Mononuclear cell (primary cell): ENCODE measurements at regions not wholly inside any gene's neighbourhood (a gene's known extent, or its start where the extent isn't known, plus 50 kb on each side); places are given as distances from the start of the nearest gene placed in this dataset.

ENCODE experiments used
- H3K27me3 ChIP-seq: 2 replicates; pipeline ENCODE4 v1.6.0; 2011; ENCODE audit warnings: low read length, control low read depth; ENCODE audit not compliant: insufficient read depth
- H3K4me1 ChIP-seq: 2 replicates; pipeline ENCODE4 v1.5.1; 2011; ENCODE audit warnings: mild to moderate bottlenecking, low read length, control low read depth; ENCODE audit not compliant: insufficient read depth
- H3K4me3 ChIP-seq: 2 replicates; pipeline ENCODE4 v1.5.1; 2011; ENCODE audit warnings: mild to moderate bottlenecking, low read length, moderate library complexity
- H3K9me3 ChIP-seq: 2 replicates; pipeline ENCODE4 v1.5.1; 2011; ENCODE audit warnings: low read depth, mild to moderate bottlenecking, control low read depth, low read length

- Histone ChIP-seq H3K27me3 (no peaks in the 10 kb centered on the region), H3K9me3 (no peaks in the 10 kb centered on the region), H3K4me3 (no peak overlapping the region), H3K4me1 (no peaks in the 10 kb centered on the region)
These were observed 445.0 kb downstream of the SPRY1 start for GRCh38 chr4:123841447-123842121.

GRCh38 chr4:123843137-123843536 is 446.5 kb downstream of the SPRY1 start:
- no peak overlapping the region for H3K4me3 ChIP-seq
- H3K4me1 ChIP-seq = no peaks in the 10 kb centered on the region
- H3K27me3 ChIP-seq = no peaks in the 10 kb centered on the region
- H3K9me3 ChIP-seq = no peaks in the 10 kb centered on the region

- Histone ChIP-seq H3K9me3 (no peaks in the 10 kb centered on the region), H3K27me3 (no peaks in the 10 kb centered on the region), H3K4me3 (no peak overlapping the region), H3K4me1 (no peaks in the 10 kb centered on the region)
These were observed 447.8 kb downstream of the SPRY1 start for GRCh38 chr4:123844374-123844773.

- Histone ChIP-seq H3K27me3 (no peaks in the 10 kb centered on the region), H3K4me1 (no peaks in the 10 kb centered on the region), H3K4me3 (no peak overlapping the region), H3K9me3 (no peaks in the 10 kb centered on the region)
These were observed 449.5 kb downstream of the SPRY1 start for GRCh38 chr4:123846092-123846491.

GRCh38 chr4:123846561-123846960 is 450.0 kb downstream of the SPRY1 start:
- H3K4me3 ChIP-seq = no peak overlapping the region
- no peaks in the 10 kb centered on the region for H3K9me3 ChIP-seq
- H3K4me1 ChIP-seq = no peaks in the 10 kb centered on the region
- H3K27me3 ChIP-seq = no peaks in the 10 kb centered on the region

- H3K4me3 ChIP-seq = no peak overlapping the region
- H3K27me3 ChIP-seq = no peaks in the 10 kb centered on the region
- no peaks in the 10 kb centered on the region for H3K4me1 ChIP-seq
- no peaks in the 10 kb centered on the region for H3K9me3 ChIP-seq
These were observed 452.0 kb downstream of the SPRY1 start for GRCh38 chr4:123848606-123849005.

- no peak overlapping the region for H3K4me3 ChIP-seq
- H3K4me1 ChIP-seq = no peaks in the 10 kb centered on the region
- no peaks in the 10 kb centered on the region for H3K9me3 ChIP-seq
- no peaks in the 10 kb centered on the region for H3K27me3 ChIP-seq
These were observed 452.9 kb downstream of the SPRY1 start for GRCh38 chr4:123849495-123849894.

- Histone ChIP-seq H3K9me3 (no peaks in the 10 kb centered on the region), H3K27me3 (no peaks in the 10 kb centered on the region), H3K4me3 (no peak overlapping the region), H3K4me1 (no peaks in the 10 kb centered on the region)
These were observed 454.9 kb downstream of the SPRY1 start for GRCh38 chr4:123851521-123851920.

GRCh38 chr4:123853651-123854050 is 457.1 kb downstream of the SPRY1 start:
- Histone ChIP-seq H3K4me1 (peaks cover 4% of the 10 kb centered on the region), H3K9me3 (no peaks in the 10 kb centered on the region), H3K27me3 (no peaks in the 10 kb centered on the region), H3K4me3 (no peak overlapping the region)

GRCh38 chr4:123856689-123857545 is 460.3 kb downstream of the SPRY1 start:
- Histone ChIP-seq H3K4me1 (peaks cover 4% of the 10 kb centered on the region), H3K27me3 (no peaks in the 10 kb centered on the region), H3K4me3 (no peak overlapping the region), H3K9me3 (no peaks in the 10 kb centered on the region)

- no peaks in the 10 kb centered on the region for H3K27me3 ChIP-seq
- H3K9me3 ChIP-seq = no peaks in the 10 kb centered on the region
- no peak overlapping the region for H3K4me3 ChIP-seq
- peaks cover 4% of the 10 kb centered on the region for H3K4me1 ChIP-seq
These were observed 461.9 kb downstream of the SPRY1 start for GRCh38 chr4:123858465-123858864.

- Histone ChIP-seq H3K4me1 (no peaks in the 10 kb centered on the region), H3K4me3 (no peak overlapping the region), H3K9me3 (no peaks in the 10 kb centered on the region), H3K27me3 (no peaks in the 10 kb centered on the region)
These were observed 466.2 kb downstream of the SPRY1 start for GRCh38 chr4:123862812-123863211.

- Histone ChIP-seq H3K9me3 (no peaks in the 10 kb centered on the region), H3K4me1 (no peaks in the 10 kb centered on the region), H3K27me3 (no peaks in the 10 kb centered on the region), H3K4me3 (no peak overlapping the region)
These were observed 470.2 kb downstream of the SPRY1 start for GRCh38 chr4:123866796-123867195.

- Histone ChIP-seq H3K27me3 (no peaks in the 10 kb centered on the region), H3K9me3 (no peaks in the 10 kb centered on the region), H3K4me1 (no peaks in the 10 kb centered on the region), H3K4me3 (no peak overlapping the region)
These were observed 471.5 kb downstream of the SPRY1 start for GRCh38 chr4:123867910-123868587.
